Testis (tissue), 2 donors: ENCODE measurements at regions not wholly inside any gene's neighbourhood (a gene's known extent, or its start where the extent isn't known, plus 50 kb on each side); places are given as distances from the start of the nearest gene placed in this dataset.

Experiments used
- POLR2A ChIP-seq: fragments of 450-650 bp; IDR thresholded peaks from one replicate; pipeline ENCODE4 v1.6.1; 2017; ENCODE audit warnings: antibody characterized with exemption, mild to moderate bottlenecking, moderate library complexity
- TF ChIP-seq, protein P1 (sequence below), 3 experiments: fragments of 450-650 bp in 2 of 3; fragments of 200-600 bp in 1 of 3; sonication (generic) in 1 of 3; IDR thresholded peaks; one replicate each; pipeline ENCODE4 v1.5.1; 2016 to 2019; ENCODE audit warnings: antibody characterized with exemption in 3 of 3, mild to moderate bottlenecking in 2 of 3, moderate library complexity in 1 of 3

GRCh38 chr6:92559003-92559402, 860.4 kb downstream of the EPHA7 start:
- TF ChIP-seq, protein P1, sequence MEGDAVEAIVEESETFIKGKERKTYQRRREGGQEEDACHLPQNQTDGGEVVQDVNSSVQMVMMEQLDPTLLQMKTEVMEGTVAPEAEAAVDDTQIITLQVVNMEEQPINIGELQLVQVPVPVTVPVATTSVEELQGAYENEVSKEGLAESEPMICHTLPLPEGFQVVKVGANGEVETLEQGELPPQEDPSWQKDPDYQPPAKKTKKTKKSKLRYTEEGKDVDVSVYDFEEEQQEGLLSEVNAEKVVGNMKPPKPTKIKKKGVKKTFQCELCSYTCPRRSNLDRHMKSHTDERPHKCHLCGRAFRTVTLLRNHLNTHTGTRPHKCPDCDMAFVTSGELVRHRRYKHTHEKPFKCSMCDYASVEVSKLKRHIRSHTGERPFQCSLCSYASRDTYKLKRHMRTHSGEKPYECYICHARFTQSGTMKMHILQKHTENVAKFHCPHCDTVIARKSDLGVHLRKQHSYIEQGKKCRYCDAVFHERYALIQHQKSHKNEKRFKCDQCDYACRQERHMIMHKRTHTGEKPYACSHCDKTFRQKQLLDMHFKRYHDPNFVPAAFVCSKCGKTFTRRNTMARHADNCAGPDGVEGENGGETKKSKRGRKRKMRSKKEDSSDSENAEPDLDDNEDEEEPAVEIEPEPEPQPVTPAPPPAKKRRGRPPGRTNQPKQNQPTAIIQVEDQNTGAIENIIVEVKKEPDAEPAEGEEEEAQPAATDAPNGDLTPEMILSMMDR (IDR thresholded peaks at IDR 0.05): no peak
- TF ChIP-seq POLR2A: no peak
